ENCODE measurements at regions not wholly inside any gene's neighbourhood (a gene's known extent, or its start where the extent isn't known, plus 50 kb on each side); places are given as distances from the start of the nearest gene placed in this dataset.

GRCh38 chr13:110780422-110780821 lies 66.9 kb downstream of the ING1 start:
- no peak for TF ChIP-seq CTCF (IDR thresholded peaks at IDR 0.05 in 8 of 11, conservative IDR thresholded peaks at IDR 0.05 in 3 of 11)
- no peak for TF ChIP-seq POLR2AphosphoS5 (IDR thresholded peaks at IDR 0.05)
- TF ChIP-seq POLR2A (IDR thresholded peaks at IDR 0.05) = no peak

All from spleen (tissue), 7 donors.